ENCODE measurements at regions not wholly inside any gene's neighbourhood (a gene's known extent, or its start where the extent isn't known, plus 50 kb on each side); places are given as distances from the start of the nearest gene placed in this dataset.

DNA sequence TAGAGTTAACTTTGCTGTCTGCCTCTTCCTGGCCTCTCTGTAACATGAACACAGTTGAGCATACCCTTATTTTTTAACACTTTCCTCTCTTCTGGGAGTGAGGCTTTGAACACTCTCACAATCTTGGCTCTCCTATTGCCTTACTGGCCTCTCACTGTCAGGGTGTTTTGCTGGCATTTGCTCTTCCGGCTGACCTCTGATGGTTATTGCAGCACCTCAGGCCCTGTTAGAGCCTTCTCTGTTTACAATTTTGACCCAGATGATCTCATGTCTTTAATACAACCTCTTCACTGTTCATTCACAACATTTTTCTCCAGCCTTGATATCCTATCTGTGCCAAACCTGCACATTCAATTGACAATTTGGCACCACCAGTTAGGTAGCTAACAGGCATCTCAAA, 357.8 kb upstream of the USP15 start:
- 83% methylated on average over 1 of the region's 1 CpG for WGBS
- TF ChIP-seq, protein P1, sequence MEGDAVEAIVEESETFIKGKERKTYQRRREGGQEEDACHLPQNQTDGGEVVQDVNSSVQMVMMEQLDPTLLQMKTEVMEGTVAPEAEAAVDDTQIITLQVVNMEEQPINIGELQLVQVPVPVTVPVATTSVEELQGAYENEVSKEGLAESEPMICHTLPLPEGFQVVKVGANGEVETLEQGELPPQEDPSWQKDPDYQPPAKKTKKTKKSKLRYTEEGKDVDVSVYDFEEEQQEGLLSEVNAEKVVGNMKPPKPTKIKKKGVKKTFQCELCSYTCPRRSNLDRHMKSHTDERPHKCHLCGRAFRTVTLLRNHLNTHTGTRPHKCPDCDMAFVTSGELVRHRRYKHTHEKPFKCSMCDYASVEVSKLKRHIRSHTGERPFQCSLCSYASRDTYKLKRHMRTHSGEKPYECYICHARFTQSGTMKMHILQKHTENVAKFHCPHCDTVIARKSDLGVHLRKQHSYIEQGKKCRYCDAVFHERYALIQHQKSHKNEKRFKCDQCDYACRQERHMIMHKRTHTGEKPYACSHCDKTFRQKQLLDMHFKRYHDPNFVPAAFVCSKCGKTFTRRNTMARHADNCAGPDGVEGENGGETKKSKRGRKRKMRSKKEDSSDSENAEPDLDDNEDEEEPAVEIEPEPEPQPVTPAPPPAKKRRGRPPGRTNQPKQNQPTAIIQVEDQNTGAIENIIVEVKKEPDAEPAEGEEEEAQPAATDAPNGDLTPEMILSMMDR (IDR thresholded peaks at IDR 0.05), result no peak
- TF ChIP-seq POLR2A (IDR thresholded peaks at IDR 0.05), result no peak
- TF ChIP-seq POLR2AphosphoS5 (IDR thresholded peaks at IDR 0.05), result no peak

DNA sequence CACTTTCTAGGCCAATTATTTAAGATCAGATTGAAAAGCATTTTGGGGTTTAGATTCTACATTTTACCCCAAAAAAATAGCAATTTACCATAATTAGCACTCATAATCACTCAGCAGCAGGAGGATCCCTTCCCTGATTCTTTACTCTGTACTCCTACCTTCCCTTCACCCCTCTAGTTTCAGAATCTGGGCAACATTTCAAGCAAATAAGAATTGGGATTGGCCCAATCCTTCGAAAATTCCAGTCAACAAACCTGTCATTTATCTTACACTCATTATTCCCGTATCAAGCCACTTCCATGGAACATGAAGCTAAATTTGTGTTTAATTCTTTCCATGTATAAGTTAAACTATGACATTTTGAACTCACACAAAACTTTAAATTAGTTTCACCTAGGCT, 349.1 kb upstream of the USP15 start:
- WGBS, result 32% methylated on average over 2 of the region's 2 CpGs
- TF ChIP-seq POLR2AphosphoS5 (IDR thresholded peaks at IDR 0.05) (no peak), POLR2A (IDR thresholded peaks at IDR 0.05) (no peak)
- TF ChIP-seq, protein P1 (IDR thresholded peaks at IDR 0.05), result no peak
- H3K27ac ChIP-seq, result no peak overlapping the region
- DNase-seq (ENCODE audit: low spot score), result no peak
- H3K9me3 ChIP-seq, result no peaks in the 10 kb centered on the region
- no peak overlapping the region for H3K4me3 ChIP-seq
- intact Hi-C loops (cut with DNase I), result no loop called here
- no peaks in the 10 kb centered on the region for H3K4me1 ChIP-seq (replicated peaks)
- H3K27me3 ChIP-seq (replicated peaks; ENCODE audit: insufficient read depth), result no peaks in the 10 kb centered on the region
- no peaks in the 10 kb centered on the region for H3K36me3 ChIP-seq

More for the DNA sequence above, 357.8 kb upstream of the USP15 start:
- Histone ChIP-seq H3K36me3 (no peaks in the 10 kb centered on the region), H3K27me3 (replicated peaks; ENCODE audit: insufficient read depth) (no peaks in the 10 kb centered on the region), H3K4me1 (replicated peaks) (no peaks in the 10 kb centered on the region), H3K9me3 (no peaks in the 10 kb centered on the region), H3K4me3 (no peak overlapping the region), H3K27ac (no peak overlapping the region)
- intact Hi-C loops (cut with DNase I), result no loop called here
- DNase-seq (ENCODE audit: low spot score), result no peak

DNA sequence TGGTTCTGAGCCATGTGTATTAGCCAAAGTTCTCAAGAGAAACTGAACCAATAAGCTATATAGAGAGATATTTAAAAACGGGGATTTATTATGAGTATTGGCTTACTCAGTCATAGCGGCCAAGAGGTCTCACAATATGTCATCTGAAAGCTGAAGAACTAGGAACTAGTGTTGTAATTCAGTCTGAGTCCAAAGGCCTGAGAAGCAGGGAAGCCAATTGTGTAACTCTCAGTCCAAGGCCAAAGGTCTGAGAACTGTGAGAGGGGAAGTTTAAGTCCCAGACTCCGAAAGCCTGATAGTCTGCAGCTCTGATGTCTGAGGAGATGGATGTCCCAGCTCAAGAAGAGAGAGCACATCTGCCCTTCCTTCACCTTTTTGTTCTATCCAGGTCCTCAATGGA, 344.8 kb upstream of the USP15 start:
- WGBS, result 95% methylated on average over 3 of the region's 3 CpGs
- TF ChIP-seq POLR2A (IDR thresholded peaks at IDR 0.05) (no peak), POLR2AphosphoS5 (IDR thresholded peaks at IDR 0.05) (no peak)
- Histone ChIP-seq H3K9me3 (no peaks in the 10 kb centered on the region), H3K27me3 (replicated peaks; ENCODE audit: insufficient read depth) (no peaks in the 10 kb centered on the region), H3K36me3 (no peaks in the 10 kb centered on the region), H3K4me3 (no peak overlapping the region), H3K27ac (no peak overlapping the region), H3K4me1 (replicated peaks) (no peaks in the 10 kb centered on the region)
- intact Hi-C loops (cut with DNase I), result no loop called here
- DNase-seq (ENCODE audit: low spot score), result no peak

DNA sequence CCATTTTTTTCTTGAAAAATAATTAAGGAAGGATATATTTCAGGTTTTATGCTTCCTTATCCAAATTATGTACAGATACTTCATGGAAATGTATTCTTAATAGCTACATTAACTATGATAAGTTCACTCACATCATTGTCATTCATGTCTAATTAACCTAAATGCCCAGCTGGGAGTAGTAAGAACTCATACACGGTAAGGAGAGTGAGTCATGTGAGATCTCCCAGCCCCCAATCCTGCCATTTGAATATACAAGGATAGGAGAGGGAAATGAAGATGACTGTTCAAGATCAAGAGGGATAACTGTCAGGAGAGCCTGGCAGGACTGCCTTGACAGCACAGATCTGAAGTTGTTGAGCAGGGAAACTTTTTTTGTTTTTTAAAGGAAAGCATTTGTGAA, 343.4 kb upstream of the USP15 start:
- no peak overlapping the region for H3K27ac ChIP-seq
- no peaks in the 10 kb centered on the region for H3K9me3 ChIP-seq
- H3K4me3 ChIP-seq, result no peak overlapping the region
- H3K27me3 ChIP-seq (replicated peaks; ENCODE audit: insufficient read depth), result no peaks in the 10 kb centered on the region
- DNase-seq (ENCODE audit: low spot score), result no peak
- WGBS, result 14% methylated on average over 1 of the region's 1 CpG
- intact Hi-C loops (cut with DNase I), result no loop called here
- no peaks in the 10 kb centered on the region for H3K36me3 ChIP-seq
- TF ChIP-seq POLR2A (IDR thresholded peaks at IDR 0.05), result no peak
- TF ChIP-seq, protein P1 (IDR thresholded peaks at IDR 0.05), result no peak
- no peak for TF ChIP-seq POLR2AphosphoS5 (IDR thresholded peaks at IDR 0.05)
- H3K4me1 ChIP-seq (replicated peaks), result no peaks in the 10 kb centered on the region

DNA sequence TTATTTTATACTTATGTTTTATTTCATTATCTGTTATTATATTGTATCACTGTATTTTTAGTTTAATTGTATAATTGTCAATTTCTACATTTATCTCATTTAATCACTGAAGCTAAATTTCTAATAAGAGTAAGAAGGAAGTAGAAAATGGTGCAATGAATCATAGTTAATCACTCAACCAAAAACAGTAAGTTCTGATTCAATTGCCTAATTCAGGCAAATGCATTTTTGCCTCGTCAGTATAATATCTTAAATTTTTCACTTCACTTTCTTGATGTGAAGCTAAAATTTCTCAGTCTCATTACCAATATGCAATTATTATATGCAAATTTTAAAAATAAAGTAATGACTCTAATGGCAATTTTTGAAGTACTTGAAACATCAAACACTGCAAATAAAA, 340.5 kb upstream of the USP15 start:
- H3K4me3 ChIP-seq, result no peak overlapping the region
- no peaks in the 10 kb centered on the region for H3K4me1 ChIP-seq (replicated peaks)
- no peaks in the 10 kb centered on the region for H3K36me3 ChIP-seq
- intact Hi-C loops (cut with DNase I), result no loop called here
- H3K27me3 ChIP-seq (replicated peaks; ENCODE audit: insufficient read depth), result no peaks in the 10 kb centered on the region
- WGBS, result 43% methylated on average over 1 of the region's 1 CpG
- DNase-seq (ENCODE audit: low spot score), result no peak
- H3K9me3 ChIP-seq, result no peaks in the 10 kb centered on the region
- no peak for TF ChIP-seq POLR2A (IDR thresholded peaks at IDR 0.05)
- TF ChIP-seq, protein P1 (IDR thresholded peaks at IDR 0.05), result no peak
- TF ChIP-seq POLR2AphosphoS5 (IDR thresholded peaks at IDR 0.05), result no peak
- no peak overlapping the region for H3K27ac ChIP-seq

Measured in prostate gland (tissue), 2 donors.